ENCODE measurements at regions not wholly inside any gene's neighbourhood (a gene's known extent, or its start where the extent isn't known, plus 50 kb on each side); places are given as distances from the start of the nearest gene placed in this dataset.
A peak's percentile ranks its signal among the peaks of the same experiment; 100 is the strongest.

DNA sequence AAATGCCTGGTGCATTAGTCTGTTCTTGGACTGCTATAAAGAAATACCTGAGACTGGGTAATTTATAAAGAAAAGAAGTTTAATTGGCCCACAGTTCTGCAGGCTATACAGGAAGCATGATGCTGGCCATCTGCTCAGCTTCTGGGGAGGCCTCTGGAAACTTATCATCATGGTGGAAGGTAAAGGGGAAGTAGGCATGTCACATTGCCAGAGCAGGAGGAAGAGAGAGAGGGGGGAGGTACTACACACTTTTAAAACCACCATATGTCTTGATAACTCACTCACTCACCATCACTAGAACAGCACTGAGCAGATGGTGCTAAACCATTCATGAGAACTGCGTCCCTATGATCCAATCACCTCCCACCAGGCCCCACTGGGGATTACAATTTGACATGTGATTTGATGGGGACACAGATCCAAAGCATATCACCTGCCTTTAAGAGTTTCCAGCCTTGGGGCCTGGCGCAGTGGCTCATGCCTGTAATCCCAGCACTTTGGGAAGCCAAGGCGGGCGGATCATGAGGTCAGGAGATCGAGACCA is 219.0 kb downstream of the KATNAL1 start:
- Histone ChIP-seq H2AFZ (ENCODE audit: low read depth, low read length) (no peak overlapping the region), H3K9ac (ENCODE audit: low read length) (no peak overlapping the region), H3K79me2 (ENCODE audit: insufficient read depth, low read length) (no peaks in the 10 kb centered on the region), H3K27ac (ENCODE audit: low read depth, low read length) (no peak overlapping the region), H3K4me3 (ENCODE audit: insufficient read depth, low read depth, low read length) (no peak overlapping the region), H3K4me2 (ENCODE audit: low read length) (no peak overlapping the region), H3K9me3 (ENCODE audit: insufficient read depth, low read depth, low read length) (no peaks in the 10 kb centered on the region), H3K27me3 (ENCODE audit: insufficient read depth, low read length) (no peaks in the 10 kb centered on the region), H4K20me1 (ENCODE audit: insufficient read depth, low read length) (no peaks in the 10 kb centered on the region), H3K4me1 (ENCODE audit: insufficient read depth, low read length) (no peaks in the 10 kb centered on the region), H3K36me3 (ENCODE audit: insufficient read depth, low read length) (no peaks in the 10 kb centered on the region)
- Mint-ChIP-seq H3K4me3 (ENCODE audit: unreplicated experiment) (no peak overlapping the region), H3K36me3 (ENCODE audit: low read depth, unreplicated experiment) (no peaks in the 10 kb centered on the region), H3K27me3 (ENCODE audit: low read depth, unreplicated experiment) (peaks cover 13% of the 10 kb centered on the region), H3K27ac (ENCODE audit: unreplicated experiment) (no peak overlapping the region), H3K4me1 (ENCODE audit: low read depth, unreplicated experiment) (no peaks in the 10 kb centered on the region), H3K9me3 (ENCODE audit: unreplicated experiment) (peaks cover 7% of the 10 kb centered on the region)
- DNase-seq (ENCODE audit: low read depth) = peak; percentile 17
- no peak for TF ChIP-seq EZH2 (IDR thresholded peaks at IDR 0.05; ENCODE audit: insufficient read depth, low read length)
- TF ChIP-seq, protein P1, sequence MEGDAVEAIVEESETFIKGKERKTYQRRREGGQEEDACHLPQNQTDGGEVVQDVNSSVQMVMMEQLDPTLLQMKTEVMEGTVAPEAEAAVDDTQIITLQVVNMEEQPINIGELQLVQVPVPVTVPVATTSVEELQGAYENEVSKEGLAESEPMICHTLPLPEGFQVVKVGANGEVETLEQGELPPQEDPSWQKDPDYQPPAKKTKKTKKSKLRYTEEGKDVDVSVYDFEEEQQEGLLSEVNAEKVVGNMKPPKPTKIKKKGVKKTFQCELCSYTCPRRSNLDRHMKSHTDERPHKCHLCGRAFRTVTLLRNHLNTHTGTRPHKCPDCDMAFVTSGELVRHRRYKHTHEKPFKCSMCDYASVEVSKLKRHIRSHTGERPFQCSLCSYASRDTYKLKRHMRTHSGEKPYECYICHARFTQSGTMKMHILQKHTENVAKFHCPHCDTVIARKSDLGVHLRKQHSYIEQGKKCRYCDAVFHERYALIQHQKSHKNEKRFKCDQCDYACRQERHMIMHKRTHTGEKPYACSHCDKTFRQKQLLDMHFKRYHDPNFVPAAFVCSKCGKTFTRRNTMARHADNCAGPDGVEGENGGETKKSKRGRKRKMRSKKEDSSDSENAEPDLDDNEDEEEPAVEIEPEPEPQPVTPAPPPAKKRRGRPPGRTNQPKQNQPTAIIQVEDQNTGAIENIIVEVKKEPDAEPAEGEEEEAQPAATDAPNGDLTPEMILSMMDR (IDR thresholded peaks at IDR 0.05; ENCODE audit: insufficient read depth, low read depth, low read length) = no peak
- FAIRE-seq = no peak

DNA sequence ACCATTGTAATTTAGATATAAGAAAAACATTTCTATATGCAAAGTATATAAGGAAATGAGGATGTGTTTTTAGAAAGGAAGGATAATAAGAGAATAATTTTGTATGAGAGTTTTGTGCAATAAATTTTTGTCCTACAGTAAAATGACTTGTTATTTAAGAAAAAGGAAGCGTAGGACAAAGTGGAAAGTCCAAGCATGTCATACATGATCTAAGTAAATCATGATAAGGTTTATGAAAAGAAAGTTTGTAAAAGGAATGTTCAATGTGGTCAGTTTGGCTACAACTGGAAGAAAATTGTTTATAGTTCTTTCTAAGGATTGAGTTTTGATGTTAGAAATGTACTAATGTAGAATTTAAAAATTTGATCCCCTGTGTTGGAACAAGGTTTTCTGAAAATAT is 222.3 kb downstream of the KATNAL1 start:
- DNase-seq (ENCODE audit: low read depth) (no peak), FAIRE-seq (no peak)
- Mint-ChIP-seq H3K27me3 (ENCODE audit: low read depth, unreplicated experiment) (peaks cover 3% of the 10 kb centered on the region), H3K9me3 (ENCODE audit: unreplicated experiment) (peaks cover 12% of the 10 kb centered on the region), H3K4me1 (ENCODE audit: low read depth, unreplicated experiment) (no peaks in the 10 kb centered on the region), H3K4me3 (ENCODE audit: unreplicated experiment) (no peak overlapping the region), H3K36me3 (ENCODE audit: low read depth, unreplicated experiment) (no peaks in the 10 kb centered on the region), H3K27ac (ENCODE audit: unreplicated experiment) (no peak overlapping the region)
- Histone ChIP-seq H4K20me1 (ENCODE audit: insufficient read depth, low read length) (no peaks in the 10 kb centered on the region), H3K36me3 (ENCODE audit: insufficient read depth, low read length) (no peaks in the 10 kb centered on the region), H3K4me3 (ENCODE audit: insufficient read depth, low read depth, low read length) (no peak overlapping the region), H3K27ac (ENCODE audit: low read depth, low read length) (no peak overlapping the region), H3K9ac (ENCODE audit: low read length) (no peak overlapping the region), H3K4me2 (ENCODE audit: low read length) (no peak overlapping the region), H3K9me3 (ENCODE audit: insufficient read depth, low read depth, low read length) (no peaks in the 10 kb centered on the region), H2AFZ (ENCODE audit: low read depth, low read length) (no peak overlapping the region), H3K27me3 (ENCODE audit: insufficient read depth, low read length) (no peaks in the 10 kb centered on the region), H3K79me2 (ENCODE audit: insufficient read depth, low read length) (no peaks in the 10 kb centered on the region), H3K4me1 (ENCODE audit: insufficient read depth, low read length) (no peaks in the 10 kb centered on the region)
- TF ChIP-seq EZH2 (IDR thresholded peaks at IDR 0.05; ENCODE audit: insufficient read depth, low read length) = no peak
- TF ChIP-seq, protein P1 (IDR thresholded peaks at IDR 0.05; ENCODE audit: insufficient read depth, low read depth, low read length) = no peak

DNA sequence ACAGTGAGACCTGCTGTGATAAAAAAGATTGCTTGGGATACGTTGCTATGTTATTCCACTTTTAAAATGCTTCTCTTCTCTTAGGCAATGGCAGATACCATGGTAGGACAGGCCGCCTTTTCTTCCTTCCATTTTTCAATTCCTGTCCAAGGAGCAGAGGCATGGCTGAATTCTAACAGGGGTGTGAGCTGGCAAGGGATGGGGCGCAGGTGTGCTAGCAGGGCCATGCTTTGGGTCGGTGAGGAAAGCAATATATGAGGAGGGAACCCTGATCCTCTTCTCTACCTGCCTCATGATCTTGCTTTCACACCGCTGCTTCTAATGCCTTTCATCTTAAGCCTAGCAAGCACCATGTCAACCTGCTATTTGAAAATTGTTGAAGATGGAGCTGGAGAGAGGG is 225.0 kb downstream of the KATNAL1 start:
- no peak overlapping the region for H3K27ac Mint-ChIP-seq (ENCODE audit: unreplicated experiment)
- FAIRE-seq = no peak
- H3K4me2 ChIP-seq (ENCODE audit: low read length) = no peak overlapping the region
- H3K4me1 Mint-ChIP-seq (ENCODE audit: low read depth, unreplicated experiment) = no peaks in the 10 kb centered on the region
- no peaks in the 10 kb centered on the region for H3K79me2 ChIP-seq (ENCODE audit: insufficient read depth, low read length)
- no peaks in the 10 kb centered on the region for H4K20me1 ChIP-seq (ENCODE audit: insufficient read depth, low read length)
- H3K9me3 Mint-ChIP-seq (ENCODE audit: unreplicated experiment) = peaks cover 16% of the 10 kb centered on the region
- no peak overlapping the region for H3K27ac ChIP-seq (ENCODE audit: low read depth, low read length)
- H3K4me3 ChIP-seq (ENCODE audit: insufficient read depth, low read depth, low read length) = no peak overlapping the region
- H3K4me3 Mint-ChIP-seq (ENCODE audit: unreplicated experiment) = no peak overlapping the region
- H3K9ac ChIP-seq (ENCODE audit: low read length) = no peak overlapping the region
- H3K9me3 ChIP-seq (ENCODE audit: insufficient read depth, low read depth, low read length) = no peaks in the 10 kb centered on the region
- no peaks in the 10 kb centered on the region for H3K36me3 ChIP-seq (ENCODE audit: insufficient read depth, low read length)
- H3K36me3 Mint-ChIP-seq (ENCODE audit: low read depth, unreplicated experiment) = no peaks in the 10 kb centered on the region
- no peaks in the 10 kb centered on the region for H3K4me1 ChIP-seq (ENCODE audit: insufficient read depth, low read length)
- DNase-seq (ENCODE audit: low read depth) = no peak
- H3K27me3 ChIP-seq (ENCODE audit: insufficient read depth, low read length) = no peaks in the 10 kb centered on the region
- H2AFZ ChIP-seq (ENCODE audit: low read depth, low read length) = no peak overlapping the region
- TF ChIP-seq, protein P1 (IDR thresholded peaks at IDR 0.05; ENCODE audit: insufficient read depth, low read depth, low read length) = no peak
- no peak for TF ChIP-seq EZH2 (IDR thresholded peaks at IDR 0.05; ENCODE audit: insufficient read depth, low read length)
- H3K27me3 Mint-ChIP-seq (ENCODE audit: low read depth, unreplicated experiment) = peaks cover 3% of the 10 kb centered on the region

All from astrocyte (in vitro differentiated cells and primary cell).